GM23338 (cell line): ENCODE measurements at regions not wholly inside any gene's neighbourhood (a gene's known extent, or its start where the extent isn't known, plus 50 kb on each side); places are given as distances from the start of the nearest gene placed in this dataset.

ENCODE experiments used
- ATAC-seq: fragments of 200-7000 bp; cut with Tn5 transposase; 3 replicates; pipeline ENCODE4 v1.9.1; 2020
- DNase-seq: peaks from one replicate; pipeline ENCODE4 v3.0.0-alpha.2; 2015; ENCODE audit warnings: low spot score
- H2AFZ ChIP-seq: fragments of 200-600 bp; sonication (generic); 2 replicates; pipeline ENCODE4 v1.8.0; 2016; ENCODE audit warnings: antibody characterized with exemption, mild to moderate bottlenecking, moderate library complexity
- H3F3A ChIP-seq: fragments of 200-600 bp; sonication (generic); replicated peaks from 2 replicates; pipeline ENCODE4 v1.8.0; 2017; ENCODE audit warnings: antibody characterized with exemption, mixed run types, low read depth
- H3K27ac ChIP-seq: fragments of 200-600 bp; sonication (generic); 2 replicates; pipeline ENCODE4 v1.6.1; 2016; ENCODE audit warnings: low read depth
- H3K27me3 ChIP-seq: fragments of 200-600 bp; sonication (generic); 2 replicates; pipeline ENCODE4 v1.8.0; 2016; ENCODE audit warnings: mild to moderate bottlenecking, mixed run types, moderate library complexity; ENCODE audit not compliant: insufficient read depth
- H3K36me3 ChIP-seq: fragments of 200-600 bp; sonication (generic); 2 replicates; pipeline ENCODE4 v1.8.0; 2016; ENCODE audit warnings: mild to moderate bottlenecking; ENCODE audit not compliant: insufficient read depth
- H3K4me1 ChIP-seq: fragments of 200-600 bp; sonication (generic); 2 replicates; pipeline ENCODE4 v1.8.0; 2016; ENCODE audit warnings: mild to moderate bottlenecking, moderate library complexity; ENCODE audit not compliant: insufficient read depth
- H3K4me2 ChIP-seq: fragments of 200-600 bp; sonication (generic); 2 replicates; pipeline ENCODE4 v1.7.1; 2017; ENCODE audit warnings: mixed run types
- H3K4me3 ChIP-seq: fragments of 200-600 bp; sonication (generic); 2 replicates; pipeline ENCODE4 v1.6.1; 2016; ENCODE audit warnings: mixed run types
- H3K79me2 ChIP-seq: fragments of 200-600 bp; sonication (generic); replicated peaks from 2 replicates; pipeline ENCODE4 v1.8.0; 2017; ENCODE audit warnings: mild to moderate bottlenecking; ENCODE audit not compliant: insufficient read depth
- H3K9me2 ChIP-seq: fragments of 200-600 bp; sonication (generic); 2 replicates; pipeline ENCODE4 v1.8.0; 2017; ENCODE audit not compliant: insufficient read depth
- H4K20me1 ChIP-seq: fragments of 200-600 bp; sonication (generic); replicated peaks from 2 replicates; pipeline ENCODE4 v1.8.0; 2017; ENCODE audit warnings: mild to moderate bottlenecking; ENCODE audit not compliant: insufficient read depth
- H3K27ac Mint-ChIP-seq: 2 replicates; pipeline ENCODE4 v1.8.0; 2020; ENCODE audit warnings: inconsistent platforms, mild to moderate bottlenecking, moderate library complexity, mixed read lengths
- H3K27me3 Mint-ChIP-seq: 3 replicates; pipeline ENCODE4 v1.8.0; 2022; ENCODE audit warnings: low read depth, mild to moderate bottlenecking, moderate library complexity, mixed read lengths, inconsistent platforms; ENCODE audit not compliant: insufficient read depth, poor library complexity
- H3K36me3 Mint-ChIP-seq: 3 replicates; pipeline ENCODE4 v1.8.0; 2021; ENCODE audit warnings: low read depth, mild to moderate bottlenecking, inconsistent platforms, moderate library complexity, mixed read lengths
- H3K4me1 Mint-ChIP-seq: 3 replicates; pipeline ENCODE4 v1.8.0; 2020; ENCODE audit warnings: mild to moderate bottlenecking, inconsistent platforms, mixed read lengths
- H3K4me3 Mint-ChIP-seq: 3 replicates; pipeline ENCODE4 v1.8.0; 2021; ENCODE audit warnings: moderate library complexity, mild to moderate bottlenecking, inconsistent platforms, mixed read lengths
- H3K9me3 Mint-ChIP-seq: 3 replicates; pipeline ENCODE4 v1.8.0; 2020; ENCODE audit warnings: moderate library complexity, mild to moderate bottlenecking, inconsistent platforms, mixed read lengths
- CREB1 ChIP-seq: fragments of 250-450 bp; sonication (Bioruptor Pico); IDR thresholded peaks from 2 replicates; pipeline ENCODE4 v1.5.0; 2020; ENCODE audit warnings: low read depth, mild to moderate bottlenecking, moderate library complexity
- EZH2 ChIP-seq: fragments of 200-600 bp; sonication (generic); IDR thresholded peaks from one replicate; pipeline ENCODE4 v1.8.0; 2017; ENCODE audit warnings: antibody characterized with exemption, mild to moderate bottlenecking, low read depth; ENCODE audit not compliant: unreplicated experiment
- EZH2phosphoT487 ChIP-seq: fragments of 200-600 bp; sonication (generic); IDR thresholded peaks from one replicate; pipeline ENCODE4 v1.8.1; 2018; ENCODE audit warnings: antibody characterized with exemption; ENCODE audit not compliant: unreplicated experiment
- JUNB ChIP-seq: IDR thresholded peaks from one replicate; pipeline ENCODE4 v1.6.1; 2016; ENCODE audit warnings: antibody characterized with exemption; ENCODE audit not compliant: unreplicated experiment
- NANOG ChIP-seq: IDR thresholded peaks from 2 replicates; pipeline ENCODE4 v1.6.1; 2016; ENCODE audit warnings: antibody characterized with exemption, borderline replicate concordance
- POLR2AphosphoS5 ChIP-seq: IDR thresholded peaks from 2 replicates; pipeline ENCODE4 v1.6.1; 2016; ENCODE audit warnings: antibody characterized with exemption, low read depth
- STAT1 ChIP-seq: IDR thresholded peaks from one replicate; pipeline ENCODE4 v1.6.1; 2016; ENCODE audit warnings: antibody characterized with exemption; ENCODE audit not compliant: unreplicated experiment
- ZNF114 ChIP-seq: fragments of 250-450 bp; sonication (Bioruptor Pico); IDR thresholded peaks from 2 replicates; pipeline ENCODE4 v1.5.0; 2020; ENCODE audit warnings: mild to moderate bottlenecking, moderate library complexity
- ZNF331 ChIP-seq: fragments of 250-450 bp; sonication (Bioruptor Pico); IDR thresholded peaks from 2 replicates; pipeline ENCODE4 v1.5.0; 2020; ENCODE audit warnings: low read depth, mild to moderate bottlenecking, moderate library complexity
- TF ChIP-seq, protein P1 (sequence below): IDR thresholded peaks from 2 replicates; pipeline ENCODE4 v1.6.1; 2016; ENCODE audit warnings: antibody characterized with exemption
- TF ChIP-seq, protein P2 (sequence below): IDR thresholded peaks from one replicate; pipeline ENCODE4 v1.6.1; 2018; ENCODE audit warnings: antibody characterized with exemption; ENCODE audit not compliant: unreplicated experiment
- TF ChIP-seq, protein P3 (sequence below), 2 experiments: fragments of 200-600 bp in 1 of 2; sonication (generic) in 1 of 2; conservative IDR thresholded peaks; 2 replicates each; pipeline versions ENCODE4 v1.5.1 to v1.6.1; 2016 to 2017; ENCODE audit warnings: antibody characterized with exemption in 2 of 2, low read depth in 2 of 2, mild to moderate bottlenecking in 2 of 2, moderate library complexity in 1 of 2
- TF ChIP-seq, protein P4 (sequence below): fragments of 250-450 bp; sonication (Bioruptor Pico); IDR thresholded peaks from 2 replicates; pipeline ENCODE4 v1.5.0; 2020; ENCODE audit warnings: mild to moderate bottlenecking, moderate library complexity

DNA sequence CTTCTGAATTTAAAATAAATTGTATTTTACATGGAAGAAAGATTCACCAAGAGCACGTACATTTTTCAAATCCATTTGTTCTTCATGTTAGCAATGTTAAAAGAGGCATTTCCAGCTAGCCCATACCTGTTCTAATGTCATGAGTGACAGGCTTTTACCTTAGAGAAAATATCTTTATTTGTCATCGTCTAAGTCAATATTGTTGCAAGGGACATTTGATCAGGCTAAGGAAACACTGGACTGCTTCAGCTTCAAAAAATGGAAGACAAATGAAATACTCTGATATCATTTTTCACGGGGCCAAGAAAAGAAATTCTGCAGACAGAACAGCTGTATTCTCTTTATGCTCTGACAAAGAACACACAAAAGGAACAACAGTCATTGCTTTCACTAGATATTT lies 207.7 kb downstream of the RCHY1 start:
- H3K4me2 ChIP-seq, result no peak overlapping the region
- H2AFZ ChIP-seq, result no peak overlapping the region
- H3K36me3 Mint-ChIP-seq, result peaks cover 5% of the 10 kb centered on the region
- H3K79me2 ChIP-seq, result no peaks in the 10 kb centered on the region
- H3K27ac ChIP-seq, result no peak overlapping the region
- H3K4me3 Mint-ChIP-seq, result no peak overlapping the region
- no peaks in the 10 kb centered on the region for H4K20me1 ChIP-seq
- peaks cover 4% of the 10 kb centered on the region for H3K27me3 Mint-ChIP-seq
- H3K27ac Mint-ChIP-seq, result no peak overlapping the region
- no peaks in the 10 kb centered on the region for H3K36me3 ChIP-seq
- no peaks in the 10 kb centered on the region for H3K27me3 ChIP-seq
- H3K4me1 ChIP-seq, result no peaks in the 10 kb centered on the region
- no peaks in the 10 kb centered on the region for H3K9me2 ChIP-seq
- H3F3A ChIP-seq, result no peaks in the 10 kb centered on the region
- TF ChIP-seq EZH2 (no peak), JUNB (no peak), POLR2AphosphoS5 (no peak), EZH2phosphoT487 (no peak), NANOG (no peak), ZNF331 (CRISPR knock-in tag) (no peak), STAT1 (no peak), ZNF114 (CRISPR knock-in tag) (no peak), CREB1 (CRISPR knock-in tag) (no peak)
- TF ChIP-seq, protein P1, sequence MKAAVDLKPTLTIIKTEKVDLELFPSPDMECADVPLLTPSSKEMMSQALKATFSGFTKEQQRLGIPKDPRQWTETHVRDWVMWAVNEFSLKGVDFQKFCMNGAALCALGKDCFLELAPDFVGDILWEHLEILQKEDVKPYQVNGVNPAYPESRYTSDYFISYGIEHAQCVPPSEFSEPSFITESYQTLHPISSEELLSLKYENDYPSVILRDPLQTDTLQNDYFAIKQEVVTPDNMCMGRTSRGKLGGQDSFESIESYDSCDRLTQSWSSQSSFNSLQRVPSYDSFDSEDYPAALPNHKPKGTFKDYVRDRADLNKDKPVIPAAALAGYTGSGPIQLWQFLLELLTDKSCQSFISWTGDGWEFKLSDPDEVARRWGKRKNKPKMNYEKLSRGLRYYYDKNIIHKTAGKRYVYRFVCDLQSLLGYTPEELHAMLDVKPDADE, result no peak
- TF ChIP-seq, protein P2, sequence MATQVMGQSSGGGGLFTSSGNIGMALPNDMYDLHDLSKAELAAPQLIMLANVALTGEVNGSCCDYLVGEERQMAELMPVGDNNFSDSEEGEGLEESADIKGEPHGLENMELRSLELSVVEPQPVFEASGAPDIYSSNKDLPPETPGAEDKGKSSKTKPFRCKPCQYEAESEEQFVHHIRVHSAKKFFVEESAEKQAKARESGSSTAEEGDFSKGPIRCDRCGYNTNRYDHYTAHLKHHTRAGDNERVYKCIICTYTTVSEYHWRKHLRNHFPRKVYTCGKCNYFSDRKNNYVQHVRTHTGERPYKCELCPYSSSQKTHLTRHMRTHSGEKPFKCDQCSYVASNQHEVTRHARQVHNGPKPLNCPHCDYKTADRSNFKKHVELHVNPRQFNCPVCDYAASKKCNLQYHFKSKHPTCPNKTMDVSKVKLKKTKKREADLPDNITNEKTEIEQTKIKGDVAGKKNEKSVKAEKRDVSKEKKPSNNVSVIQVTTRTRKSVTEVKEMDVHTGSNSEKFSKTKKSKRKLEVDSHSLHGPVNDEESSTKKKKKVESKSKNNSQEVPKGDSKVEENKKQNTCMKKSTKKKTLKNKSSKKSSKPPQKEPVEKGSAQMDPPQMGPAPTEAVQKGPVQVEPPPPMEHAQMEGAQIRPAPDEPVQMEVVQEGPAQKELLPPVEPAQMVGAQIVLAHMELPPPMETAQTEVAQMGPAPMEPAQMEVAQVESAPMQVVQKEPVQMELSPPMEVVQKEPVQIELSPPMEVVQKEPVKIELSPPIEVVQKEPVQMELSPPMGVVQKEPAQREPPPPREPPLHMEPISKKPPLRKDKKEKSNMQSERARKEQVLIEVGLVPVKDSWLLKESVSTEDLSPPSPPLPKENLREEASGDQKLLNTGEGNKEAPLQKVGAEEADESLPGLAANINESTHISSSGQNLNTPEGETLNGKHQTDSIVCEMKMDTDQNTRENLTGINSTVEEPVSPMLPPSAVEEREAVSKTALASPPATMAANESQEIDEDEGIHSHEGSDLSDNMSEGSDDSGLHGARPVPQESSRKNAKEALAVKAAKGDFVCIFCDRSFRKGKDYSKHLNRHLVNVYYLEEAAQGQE, result no peak
- TF ChIP-seq, protein P3, sequence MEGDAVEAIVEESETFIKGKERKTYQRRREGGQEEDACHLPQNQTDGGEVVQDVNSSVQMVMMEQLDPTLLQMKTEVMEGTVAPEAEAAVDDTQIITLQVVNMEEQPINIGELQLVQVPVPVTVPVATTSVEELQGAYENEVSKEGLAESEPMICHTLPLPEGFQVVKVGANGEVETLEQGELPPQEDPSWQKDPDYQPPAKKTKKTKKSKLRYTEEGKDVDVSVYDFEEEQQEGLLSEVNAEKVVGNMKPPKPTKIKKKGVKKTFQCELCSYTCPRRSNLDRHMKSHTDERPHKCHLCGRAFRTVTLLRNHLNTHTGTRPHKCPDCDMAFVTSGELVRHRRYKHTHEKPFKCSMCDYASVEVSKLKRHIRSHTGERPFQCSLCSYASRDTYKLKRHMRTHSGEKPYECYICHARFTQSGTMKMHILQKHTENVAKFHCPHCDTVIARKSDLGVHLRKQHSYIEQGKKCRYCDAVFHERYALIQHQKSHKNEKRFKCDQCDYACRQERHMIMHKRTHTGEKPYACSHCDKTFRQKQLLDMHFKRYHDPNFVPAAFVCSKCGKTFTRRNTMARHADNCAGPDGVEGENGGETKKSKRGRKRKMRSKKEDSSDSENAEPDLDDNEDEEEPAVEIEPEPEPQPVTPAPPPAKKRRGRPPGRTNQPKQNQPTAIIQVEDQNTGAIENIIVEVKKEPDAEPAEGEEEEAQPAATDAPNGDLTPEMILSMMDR (conservative IDR thresholded peaks at IDR 0.05; ENCODE audit: low read depth in 2 of 2), result no peak
- TF ChIP-seq, protein P4, sequence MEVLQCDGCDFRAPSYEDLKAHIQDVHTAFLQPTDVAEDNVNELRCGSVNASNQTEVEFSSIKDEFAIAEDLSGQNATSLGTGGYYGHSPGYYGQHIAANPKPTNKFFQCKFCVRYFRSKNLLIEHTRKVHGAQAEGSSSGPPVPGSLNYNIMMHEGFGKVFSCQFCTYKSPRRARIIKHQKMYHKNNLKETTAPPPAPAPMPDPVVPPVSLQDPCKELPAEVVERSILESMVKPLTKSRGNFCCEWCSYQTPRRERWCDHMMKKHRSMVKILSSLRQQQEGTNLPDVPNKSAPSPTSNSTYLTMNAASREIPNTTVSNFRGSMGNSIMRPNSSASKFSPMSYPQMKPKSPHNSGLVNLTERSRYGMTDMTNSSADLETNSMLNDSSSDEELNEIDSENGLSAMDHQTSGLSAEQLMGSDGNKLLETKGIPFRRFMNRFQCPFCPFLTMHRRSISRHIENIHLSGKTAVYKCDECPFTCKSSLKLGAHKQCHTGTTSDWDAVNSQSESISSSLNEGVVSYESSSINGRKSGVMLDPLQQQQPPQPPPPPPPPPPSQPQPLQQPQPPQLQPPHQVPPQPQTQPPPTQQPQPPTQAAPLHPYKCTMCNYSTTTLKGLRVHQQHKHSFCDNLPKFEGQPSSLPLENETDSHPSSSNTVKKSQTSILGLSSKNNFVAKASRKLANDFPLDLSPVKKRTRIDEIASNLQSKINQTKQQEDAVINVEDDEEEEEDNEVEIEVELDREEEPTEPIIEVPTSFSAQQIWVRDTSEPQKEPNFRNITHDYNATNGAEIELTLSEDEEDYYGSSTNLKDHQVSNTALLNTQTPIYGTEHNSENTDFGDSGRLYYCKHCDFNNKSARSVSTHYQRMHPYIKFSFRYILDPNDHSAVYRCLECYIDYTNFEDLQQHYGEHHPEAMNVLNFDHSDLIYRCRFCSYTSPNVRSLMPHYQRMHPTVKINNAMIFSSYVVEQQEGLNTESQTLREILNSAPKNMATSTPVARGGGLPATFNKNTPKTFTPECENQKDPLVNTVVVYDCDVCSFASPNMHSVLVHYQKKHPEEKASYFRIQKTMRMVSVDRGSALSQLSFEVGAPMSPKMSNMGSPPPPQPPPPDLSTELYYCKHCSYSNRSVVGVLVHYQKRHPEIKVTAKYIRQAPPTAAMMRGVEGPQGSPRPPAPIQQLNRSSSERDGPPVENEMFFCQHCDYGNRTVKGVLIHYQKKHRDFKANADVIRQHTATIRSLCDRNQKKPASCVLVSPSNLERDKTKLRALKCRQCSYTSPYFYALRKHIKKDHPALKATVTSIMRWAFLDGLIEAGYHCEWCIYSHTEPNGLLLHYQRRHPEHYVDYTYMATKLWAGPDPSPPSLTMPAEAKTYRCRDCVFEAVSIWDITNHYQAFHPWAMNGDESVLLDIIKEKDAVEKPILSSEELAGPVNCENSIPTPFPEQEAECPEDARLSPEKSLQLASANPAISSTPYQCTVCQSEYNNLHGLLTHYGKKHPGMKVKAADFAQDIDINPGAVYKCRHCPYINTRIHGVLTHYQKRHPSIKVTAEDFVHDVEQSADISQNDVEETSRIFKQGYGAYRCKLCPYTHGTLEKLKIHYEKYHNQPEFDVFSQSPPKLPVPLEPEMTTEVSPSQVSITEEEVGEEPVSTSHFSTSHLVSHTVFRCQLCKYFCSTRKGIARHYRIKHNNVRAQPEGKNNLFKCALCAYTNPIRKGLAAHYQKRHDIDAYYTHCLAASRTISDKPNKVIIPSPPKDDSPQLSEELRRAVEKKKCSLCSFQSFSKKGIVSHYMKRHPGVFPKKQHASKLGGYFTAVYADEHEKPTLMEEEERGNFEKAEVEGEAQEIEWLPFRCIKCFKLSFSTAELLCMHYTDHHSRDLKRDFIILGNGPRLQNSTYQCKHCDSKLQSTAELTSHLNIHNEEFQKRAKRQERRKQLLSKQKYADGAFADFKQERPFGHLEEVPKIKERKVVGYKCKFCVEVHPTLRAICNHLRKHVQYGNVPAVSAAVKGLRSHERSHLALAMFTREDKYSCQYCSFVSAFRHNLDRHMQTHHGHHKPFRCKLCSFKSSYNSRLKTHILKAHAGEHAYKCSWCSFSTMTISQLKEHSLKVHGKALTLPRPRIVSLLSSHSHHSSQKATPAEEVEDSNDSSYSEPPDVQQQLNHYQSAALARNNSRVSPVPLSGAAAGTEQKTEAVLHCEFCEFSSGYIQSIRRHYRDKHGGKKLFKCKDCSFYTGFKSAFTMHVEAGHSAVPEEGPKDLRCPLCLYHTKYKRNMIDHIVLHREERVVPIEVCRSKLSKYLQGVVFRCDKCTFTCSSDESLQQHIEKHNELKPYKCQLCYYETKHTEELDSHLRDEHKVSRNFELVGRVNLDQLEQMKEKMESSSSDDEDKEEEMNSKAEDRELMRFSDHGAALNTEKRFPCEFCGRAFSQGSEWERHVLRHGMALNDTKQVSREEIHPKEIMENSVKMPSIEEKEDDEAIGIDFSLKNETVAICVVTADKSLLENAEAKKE, result no peak
- H3K4me1 Mint-ChIP-seq, result no peaks in the 10 kb centered on the region
- peaks cover 14% of the 10 kb centered on the region for H3K9me3 Mint-ChIP-seq
- DNase-seq (no peak), ATAC-seq (no peak)
- no peak overlapping the region for H3K4me3 ChIP-seq
